Tibial nerve (tissue), 4 donors: ENCODE measurements at regions not wholly inside any gene's neighbourhood (a gene's known extent, or its start where the extent isn't known, plus 50 kb on each side); places are given as distances from the start of the nearest gene placed in this dataset.

Source experiments
- DNase-seq, 2 donors: peaks; one replicate each; pipeline ENCODE4 v3.0.0-alpha.2; 2019; ENCODE audit warnings: low spot score in 2 of 2
- H3K27ac ChIP-seq, 4 donors: fragments of 200-600 bp; sonication (generic) in 3 of 4; one replicate each; pipeline ENCODE4 v1.5.1; 2017 to 2019; ENCODE audit warnings: mild to moderate bottlenecking in 1 of 4
- H3K27me3 ChIP-seq, 2 donors: fragments of 200-600 bp; sonication (generic) in 1 of 2; one replicate each; pipeline versions ENCODE4 v1.5.1 to v1.6.0; 2017 to 2019
- H3K36me3 ChIP-seq, 3 donors: fragments of 200-600 bp; sonication (generic); one replicate each; pipeline ENCODE4 v1.5.1; 2018 to 2019
- H3K4me1 ChIP-seq, 4 donors: fragments of 200-600 bp; sonication (generic) in 3 of 4; one replicate each; pipeline ENCODE4 v1.5.1; 2017 to 2019
- H3K4me3 ChIP-seq, 4 donors: fragments of 200-600 bp; sonication (generic) in 3 of 4; one replicate each; pipeline ENCODE4 v1.5.1; 2017 to 2019; ENCODE audit warnings: mild to moderate bottlenecking in 1 of 4, moderate library complexity in 1 of 4
- H3K9me3 ChIP-seq, 4 donors: fragments of 200-600 bp; sonication (generic) in 3 of 4; one replicate each; pipeline ENCODE4 v1.5.1; 2017 to 2019
- EP300 ChIP-seq, 2 donors: sonication (generic); formaldehyde crosslinking; IDR thresholded peaks; one replicate each; pipeline ENCODE4 v1.6.1; 2017; ENCODE audit warnings: antibody characterized with exemption in 2 of 2, mild to moderate bottlenecking in 1 of 2
- POLR2A ChIP-seq, 2 donors: fragments of 450-650 bp; IDR thresholded peaks; one replicate each; pipeline ENCODE4 v1.6.1; 2017; ENCODE audit warnings: antibody characterized with exemption in 2 of 2, mild to moderate bottlenecking in 2 of 2, moderate library complexity in 2 of 2
- WGBS, 2 donors: methylation state at CpG; one replicate each; pipeline ENCODE4 v1.1.5; 2018; 5-methylcytosine and 5-hydroxymethylcytosine counted together
- TF ChIP-seq, protein P1 (sequence below), 5 experiments: fragments of 200-600 bp in 3 of 5; fragments of 450-650 bp in 2 of 5; sonication (generic) in 3 of 5; IDR thresholded peaks; one replicate each; pipeline ENCODE4 v1.5.1; 2016 to 2019; ENCODE audit warnings: antibody characterized with exemption in 5 of 5, mild to moderate bottlenecking in 3 of 5, moderate library complexity in 2 of 5

DNA sequence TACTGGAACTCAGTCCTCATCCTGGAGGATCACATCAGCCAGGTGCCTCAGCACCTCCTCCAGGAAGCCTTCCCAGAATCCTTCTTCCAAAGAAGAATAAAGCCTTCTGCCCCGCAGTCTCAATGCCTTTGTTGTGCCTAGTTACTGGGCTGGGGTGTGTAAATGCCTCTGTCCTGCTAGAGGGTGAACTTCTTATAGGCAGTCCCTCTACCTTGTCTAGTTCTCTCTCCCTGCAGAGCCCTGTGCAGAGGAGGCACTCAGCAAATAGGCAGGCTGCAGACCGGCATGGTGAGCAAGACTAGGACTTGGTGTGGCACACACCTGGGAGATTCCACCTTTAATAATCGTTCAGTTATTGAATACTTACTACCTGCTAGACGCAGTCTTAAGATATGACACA, 104.7 kb upstream of the PCBD1 start:
- TF ChIP-seq, protein P1, sequence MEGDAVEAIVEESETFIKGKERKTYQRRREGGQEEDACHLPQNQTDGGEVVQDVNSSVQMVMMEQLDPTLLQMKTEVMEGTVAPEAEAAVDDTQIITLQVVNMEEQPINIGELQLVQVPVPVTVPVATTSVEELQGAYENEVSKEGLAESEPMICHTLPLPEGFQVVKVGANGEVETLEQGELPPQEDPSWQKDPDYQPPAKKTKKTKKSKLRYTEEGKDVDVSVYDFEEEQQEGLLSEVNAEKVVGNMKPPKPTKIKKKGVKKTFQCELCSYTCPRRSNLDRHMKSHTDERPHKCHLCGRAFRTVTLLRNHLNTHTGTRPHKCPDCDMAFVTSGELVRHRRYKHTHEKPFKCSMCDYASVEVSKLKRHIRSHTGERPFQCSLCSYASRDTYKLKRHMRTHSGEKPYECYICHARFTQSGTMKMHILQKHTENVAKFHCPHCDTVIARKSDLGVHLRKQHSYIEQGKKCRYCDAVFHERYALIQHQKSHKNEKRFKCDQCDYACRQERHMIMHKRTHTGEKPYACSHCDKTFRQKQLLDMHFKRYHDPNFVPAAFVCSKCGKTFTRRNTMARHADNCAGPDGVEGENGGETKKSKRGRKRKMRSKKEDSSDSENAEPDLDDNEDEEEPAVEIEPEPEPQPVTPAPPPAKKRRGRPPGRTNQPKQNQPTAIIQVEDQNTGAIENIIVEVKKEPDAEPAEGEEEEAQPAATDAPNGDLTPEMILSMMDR (IDR thresholded peaks at IDR 0.05) = no peak
- TF ChIP-seq POLR2A (IDR thresholded peaks at IDR 0.05) (no peak), EP300 (IDR thresholded peaks at IDR 0.05) (no peak)
- H3K27ac ChIP-seq = no peak overlapping the region
- 84 to 92% methylated on average over 4 of the region's 4 CpGs for WGBS, 2 donors
- H3K9me3 ChIP-seq = no peaks in the 10 kb centered on the region
- DNase-seq = no peak
- H3K4me3 ChIP-seq = no peak overlapping the region
- H3K36me3 ChIP-seq = no peaks in the 10 kb centered on the region
- H3K4me1 ChIP-seq = no peaks in the 10 kb centered on the region
- H3K27me3 ChIP-seq = no peaks in the 10 kb centered on the region

DNA sequence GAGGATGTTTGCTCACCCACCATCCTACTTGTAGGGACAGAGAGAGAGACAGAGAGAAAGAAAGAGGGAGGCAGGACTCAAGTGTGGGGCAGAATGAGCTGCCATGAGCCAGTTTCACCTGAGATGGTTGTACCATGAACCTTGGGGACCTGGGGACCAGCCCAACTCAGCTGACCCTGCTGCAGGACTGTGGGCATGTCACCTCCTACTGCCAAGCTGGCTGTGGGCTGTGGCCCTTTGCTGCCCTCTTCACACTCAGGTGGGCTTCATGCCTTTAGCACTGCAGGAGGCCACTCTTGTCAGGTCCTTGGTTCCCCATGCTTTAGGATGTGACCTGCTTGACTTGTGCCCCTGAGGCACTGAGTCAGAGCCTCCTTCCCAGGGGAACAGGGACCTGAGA, 108.2 kb upstream of the PCBD1 start:
- H3K36me3 ChIP-seq = no peaks in the 10 kb centered on the region

DNA sequence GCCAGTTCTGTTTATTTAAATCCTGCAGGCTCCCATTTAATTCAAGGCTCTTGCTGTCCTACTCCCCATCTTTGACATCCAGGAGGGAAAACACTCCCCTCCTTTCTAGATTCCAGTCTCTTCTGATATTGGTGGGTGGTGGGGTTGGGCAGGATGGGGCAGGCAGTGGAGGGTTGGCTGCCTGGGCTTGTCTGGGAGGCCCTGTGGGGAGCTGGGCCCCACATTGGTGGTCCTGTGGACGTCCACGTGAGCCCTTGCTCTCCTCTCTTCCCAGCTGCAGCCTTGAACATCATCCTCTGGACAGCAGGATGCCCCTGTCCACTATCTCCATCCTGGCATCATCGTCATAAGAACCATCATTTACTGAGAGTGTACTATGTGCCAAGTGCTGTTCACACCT, 108.9 kb upstream of the PCBD1 start:
- no peak overlapping the region for H3K4me3 ChIP-seq
- no peaks in the 10 kb centered on the region for H3K36me3 ChIP-seq
- WGBS, 2 donors = 62 to 69% methylated on average over 3 of the region's 3 CpGs
- no peaks in the 10 kb centered on the region for H3K9me3 ChIP-seq
- TF ChIP-seq POLR2A (IDR thresholded peaks at IDR 0.05) (no peak), EP300 (IDR thresholded peaks at IDR 0.05) (no peak)
- TF ChIP-seq, protein P1 (IDR thresholded peaks at IDR 0.05) = no peak
- no peaks in the 10 kb centered on the region for H3K4me1 ChIP-seq
- H3K27me3 ChIP-seq = no peaks in the 10 kb centered on the region
- H3K27ac ChIP-seq = no peak overlapping the region
- no peak for DNase-seq

More for the DNA sequence above, 108.2 kb upstream of the PCBD1 start:
- Histone ChIP-seq H3K27me3 (no peaks in the 10 kb centered on the region), H3K27ac (no peak overlapping the region), H3K9me3 (no peaks in the 10 kb centered on the region), H3K4me3 (no peak overlapping the region), H3K4me1 (no peaks in the 10 kb centered on the region)
- no peak for DNase-seq
- TF ChIP-seq POLR2A (IDR thresholded peaks at IDR 0.05) = no peak
- TF ChIP-seq, protein P1 (IDR thresholded peaks at IDR 0.05) = no peak
- no peak for TF ChIP-seq EP300 (IDR thresholded peaks at IDR 0.05)

DNA sequence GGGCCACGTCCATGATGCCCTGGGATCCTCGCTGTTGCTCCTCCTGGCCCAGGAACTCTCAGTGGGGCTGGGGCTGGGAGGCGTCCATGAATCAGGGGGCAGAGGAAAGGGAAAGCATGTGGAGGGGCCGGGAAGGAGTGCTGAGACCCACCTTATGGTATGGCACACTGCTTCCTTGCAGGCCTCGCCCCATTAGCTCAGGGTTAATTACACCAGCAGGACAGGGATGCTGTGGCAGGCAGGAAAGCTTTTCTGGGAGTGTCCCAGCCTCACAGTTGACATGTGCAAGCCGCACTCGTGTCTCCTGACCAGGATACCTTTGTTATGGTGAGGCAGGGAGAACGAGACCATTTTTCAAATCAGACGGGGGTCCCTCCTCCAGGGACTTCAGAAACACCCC, 109.7 kb upstream of the PCBD1 start:
- no peaks in the 10 kb centered on the region for H3K36me3 ChIP-seq
- no peaks in the 10 kb centered on the region for H3K4me1 ChIP-seq
- no peaks in the 10 kb centered on the region for H3K27me3 ChIP-seq
- no peak for DNase-seq
- H3K4me3 ChIP-seq = no peak overlapping the region
- 83 to 84% methylated on average over 9 of the region's 9 CpGs for WGBS, 2 donors
- no peak overlapping the region for H3K27ac ChIP-seq
- H3K9me3 ChIP-seq = no peaks in the 10 kb centered on the region
- TF ChIP-seq POLR2A (IDR thresholded peaks at IDR 0.05) (no peak), EP300 (IDR thresholded peaks at IDR 0.05) (no peak)
- TF ChIP-seq, protein P1 (IDR thresholded peaks at IDR 0.05) = no peak

DNA sequence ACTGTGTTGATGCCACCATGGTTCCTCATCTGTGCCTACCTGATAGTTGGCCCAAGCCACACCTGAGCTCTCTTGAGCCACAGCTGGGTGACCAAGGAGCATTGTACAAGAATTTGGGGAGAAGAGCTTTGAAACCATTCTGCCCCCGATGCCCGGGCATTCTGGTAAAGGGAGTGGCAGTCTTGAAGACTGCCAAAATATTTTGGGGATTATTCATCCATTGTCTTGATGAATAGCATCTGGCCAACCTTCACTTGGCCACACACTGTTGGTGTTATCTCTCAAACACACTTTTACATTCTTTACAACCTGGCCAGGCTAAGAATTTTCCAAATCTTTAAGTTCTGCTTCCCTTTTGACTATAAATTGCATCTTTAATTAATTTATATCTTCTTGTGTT, 113.1 kb upstream of the PCBD1 start:
- Histone ChIP-seq H3K27ac (no peak overlapping the region), H3K9me3 (no peaks in the 10 kb centered on the region), H3K27me3 (peaks cover 0 to 3% of the 10 kb centered on the region in 2 donors), H3K4me3 (no peak overlapping the region), H3K36me3 (no peaks in the 10 kb centered on the region), H3K4me1 (no peaks in the 10 kb centered on the region)
- 83 to 84% methylated on average over 2 of the region's 2 CpGs for WGBS, 2 donors
- no peak for DNase-seq
- TF ChIP-seq, protein P1 (IDR thresholded peaks at IDR 0.05) = no peak
- no peak for TF ChIP-seq POLR2A (IDR thresholded peaks at IDR 0.05)
- TF ChIP-seq EP300 (IDR thresholded peaks at IDR 0.05) = no peak
